ENCODE measurements at regions not wholly inside any gene's neighbourhood (a gene's known extent, or its start where the extent isn't known, plus 50 kb on each side); places are given as distances from the start of the nearest gene placed in this dataset.

- H3K4me3 ChIP-seq (ENCODE audit: low read depth, low read length): no peak overlapping the region
- TF ChIP-seq CTCF (conservative IDR thresholded peaks at IDR 0.05; ENCODE audit: low read depth, low read length): no peak
- DNase-seq (ENCODE audit: low read depth): no peak
These were observed 384.8 kb downstream of the CNTN6 start for GRCh38 chr3:1477669-1478068.

GRCh38 chr3:1495466-1495865 lies 402.6 kb downstream of the CNTN6 start:
- H3K4me3 ChIP-seq (ENCODE audit: low read depth, low read length): no peak overlapping the region
- no peak for DNase-seq (ENCODE audit: low read depth)
- no peak for TF ChIP-seq CTCF (conservative IDR thresholded peaks at IDR 0.05; ENCODE audit: low read depth, low read length)

- no peak for TF ChIP-seq CTCF (conservative IDR thresholded peaks at IDR 0.05; ENCODE audit: low read depth, low read length)
- DNase-seq (ENCODE audit: low read depth): no peak
- H3K4me3 ChIP-seq (ENCODE audit: low read depth, low read length): no peak overlapping the region
These were observed 406.9 kb downstream of the CNTN6 start for GRCh38 chr3:1499694-1500093.

- DNase-seq (ENCODE audit: low read depth): no peak
- no peak overlapping the region for H3K4me3 ChIP-seq (ENCODE audit: low read depth, low read length)
- TF ChIP-seq CTCF (conservative IDR thresholded peaks at IDR 0.05; ENCODE audit: low read depth, low read length): no peak
These were observed 408.7 kb downstream of the CNTN6 start for GRCh38 chr3:1501406-1502115.

GRCh38 chr3:1506090-1506489 lies 413.3 kb downstream of the CNTN6 start:
- no peak overlapping the region for H3K4me3 ChIP-seq (ENCODE audit: low read depth, low read length)
- TF ChIP-seq CTCF (conservative IDR thresholded peaks at IDR 0.05; ENCODE audit: low read depth, low read length): no peak
- no peak for DNase-seq (ENCODE audit: low read depth)

GRCh38 chr3:1513662-1514061 lies 420.8 kb downstream of the CNTN6 start:
- DNase-seq (ENCODE audit: low read depth): no peak
- H3K4me3 ChIP-seq (ENCODE audit: low read depth, low read length): no peak overlapping the region
- TF ChIP-seq CTCF (conservative IDR thresholded peaks at IDR 0.05; ENCODE audit: low read depth, low read length): no peak

GRCh38 chr3:1515882-1516281 lies 423.1 kb downstream of the CNTN6 start:
- TF ChIP-seq CTCF (conservative IDR thresholded peaks at IDR 0.05; ENCODE audit: low read depth, low read length): no peak
- no peak overlapping the region for H3K4me3 ChIP-seq (ENCODE audit: low read depth, low read length)
- no peak for DNase-seq (ENCODE audit: low read depth)

Data from epithelial cell of proximal tubule (primary cell).